GM12878 (cell line): ENCODE measurements at regions not wholly inside any gene's neighbourhood (a gene's known extent, or its start where the extent isn't known, plus 50 kb on each side); places are given as distances from the start of the nearest gene placed in this dataset.

Experiments
- NKRF ChIP-seq: fragments of 450-650 bp; conservative IDR thresholded peaks from 2 replicates; pipeline ENCODE4 v1.6.1; 2017; ENCODE audit warnings: mild to moderate bottlenecking, moderate library complexity
- RELB ChIP-seq: fragments of 450-650 bp; IDR thresholded peaks from 2 replicates; pipeline ENCODE4 v1.6.1; 2017; ENCODE audit warnings: low read depth, mild to moderate bottlenecking, moderate library complexity
- REST ChIP-seq: IDR thresholded peaks from 2 replicates; pipeline ENCODE4 v1.6.1; 2012; ENCODE audit warnings: mild to moderate bottlenecking, low read depth, low read length
- SRF ChIP-seq, 2 experiments: IDR thresholded peaks; 2 replicates each; pipeline ENCODE4 v1.6.1; 2011; ENCODE audit warnings: low read depth in 2 of 2, low read length in 2 of 2, mild to moderate bottlenecking in 1 of 2, moderate library complexity in 1 of 2
- ZZZ3 ChIP-seq: IDR thresholded peaks from 2 replicates; pipeline ENCODE4 v1.6.1; 2011; ENCODE audit warnings: low read depth; ENCODE audit not compliant: control insufficient read depth, insufficient read length

- TF ChIP-seq REST (no peak), ZZZ3 (no peak), NKRF (no peak), SRF (IDR thresholded peaks at IDR 0.05; ENCODE audit: low read depth in 2 of 2, low read length in 2 of 2) (no peak), RELB (no peak)
These were observed 287.1 kb downstream of the SOX9 start (continued) for GRCh38 chr17:72407931-72408330.
